ENCODE measurements at regions not wholly inside any gene's neighbourhood (a gene's known extent, or its start where the extent isn't known, plus 50 kb on each side); places are given as distances from the start of the nearest gene placed in this dataset.

DNA sequence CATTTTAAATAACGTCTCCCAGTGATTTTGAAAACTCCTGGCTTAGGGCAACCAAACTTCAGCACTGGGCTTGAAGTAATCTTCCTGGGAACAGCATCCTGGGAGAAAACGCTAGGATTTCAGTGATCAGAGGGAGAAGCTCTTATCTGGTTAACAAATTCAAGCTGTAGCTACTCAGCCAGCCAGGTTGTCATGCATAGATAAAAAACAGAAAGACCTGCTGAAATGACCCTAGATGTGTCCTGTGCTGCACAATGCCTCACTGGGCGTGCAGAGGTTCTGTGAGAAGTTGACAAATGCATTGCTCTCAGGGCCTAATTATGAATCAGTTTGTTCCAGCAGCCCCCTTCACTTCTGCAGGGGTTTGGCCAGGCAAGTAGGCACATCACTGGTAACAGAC is 68.9 kb upstream of the CHCHD3 start:
- Histone ChIP-seq H3K4me1 (ENCODE audit: insufficient read depth, low read length, poor library complexity, severe bottlenecking) (no peaks in the 10 kb centered on the region), H3K9ac (ENCODE audit: low read depth, low read length, poor library complexity, severe bottlenecking) (no peak overlapping the region), H2AFZ (ENCODE audit: low read length) (no peak overlapping the region), H3K27me3 (ENCODE audit: insufficient read depth, low read length, poor library complexity, severe bottlenecking) (peaks cover 5% of the 10 kb centered on the region), H3K36me3 (ENCODE audit: insufficient read depth, low read length) (no peaks in the 10 kb centered on the region), H3K79me2 (ENCODE audit: insufficient read depth, low read length) (no peaks in the 10 kb centered on the region), H3K4me2 (ENCODE audit: low read depth, low read length, poor library complexity, severe bottlenecking) (no peak overlapping the region), H3K9me2 (replicated peaks; ENCODE audit: low read depth, low read length) (no peaks in the 10 kb centered on the region), H3F3A (ENCODE audit: low read depth) (no peaks in the 10 kb centered on the region), H4K20me1 (ENCODE audit: insufficient read depth, low read length, poor library complexity, severe bottlenecking) (no peaks in the 10 kb centered on the region), H3K4me3 (ENCODE audit: low read length, poor library complexity, severe bottlenecking) (no peak overlapping the region), H3K9me3 (ENCODE audit: insufficient read depth, low read depth, low read length) (no peaks in the 10 kb centered on the region)
- TF ChIP-seq, protein P1, sequence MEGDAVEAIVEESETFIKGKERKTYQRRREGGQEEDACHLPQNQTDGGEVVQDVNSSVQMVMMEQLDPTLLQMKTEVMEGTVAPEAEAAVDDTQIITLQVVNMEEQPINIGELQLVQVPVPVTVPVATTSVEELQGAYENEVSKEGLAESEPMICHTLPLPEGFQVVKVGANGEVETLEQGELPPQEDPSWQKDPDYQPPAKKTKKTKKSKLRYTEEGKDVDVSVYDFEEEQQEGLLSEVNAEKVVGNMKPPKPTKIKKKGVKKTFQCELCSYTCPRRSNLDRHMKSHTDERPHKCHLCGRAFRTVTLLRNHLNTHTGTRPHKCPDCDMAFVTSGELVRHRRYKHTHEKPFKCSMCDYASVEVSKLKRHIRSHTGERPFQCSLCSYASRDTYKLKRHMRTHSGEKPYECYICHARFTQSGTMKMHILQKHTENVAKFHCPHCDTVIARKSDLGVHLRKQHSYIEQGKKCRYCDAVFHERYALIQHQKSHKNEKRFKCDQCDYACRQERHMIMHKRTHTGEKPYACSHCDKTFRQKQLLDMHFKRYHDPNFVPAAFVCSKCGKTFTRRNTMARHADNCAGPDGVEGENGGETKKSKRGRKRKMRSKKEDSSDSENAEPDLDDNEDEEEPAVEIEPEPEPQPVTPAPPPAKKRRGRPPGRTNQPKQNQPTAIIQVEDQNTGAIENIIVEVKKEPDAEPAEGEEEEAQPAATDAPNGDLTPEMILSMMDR (conservative IDR thresholded peaks at IDR 0.05; ENCODE audit: low read length) = no peak
- no peak for TF ChIP-seq EZH2phosphoT487 (IDR thresholded peaks at IDR 0.05; ENCODE audit: borderline replicate concordance)

DNA sequence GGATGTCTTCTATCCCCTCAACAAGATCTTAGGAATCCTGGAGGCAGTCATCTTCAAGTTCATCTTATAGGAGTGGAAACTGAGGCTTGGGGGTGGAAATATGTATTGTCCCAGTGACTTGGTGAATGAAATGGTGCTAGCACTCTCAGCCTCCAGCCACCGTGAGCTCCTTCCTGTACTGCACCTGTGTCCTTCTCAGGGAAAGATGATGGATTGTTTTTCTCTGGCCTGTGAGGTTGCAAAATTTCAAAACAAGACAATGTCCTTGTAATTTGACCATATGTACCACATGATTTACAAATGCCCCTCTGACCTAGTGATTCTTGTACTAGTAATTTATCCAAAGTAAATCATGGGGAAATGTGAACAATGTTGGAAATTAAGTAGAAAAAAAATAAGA is 71.0 kb upstream of the CHCHD3 start:
- TF ChIP-seq, protein P1 (conservative IDR thresholded peaks at IDR 0.05; ENCODE audit: low read length) = no peak
- TF ChIP-seq EZH2phosphoT487 (IDR thresholded peaks at IDR 0.05; ENCODE audit: borderline replicate concordance) = no peak
- Histone ChIP-seq H4K20me1 (ENCODE audit: insufficient read depth, low read length, poor library complexity, severe bottlenecking) (no peaks in the 10 kb centered on the region), H3K4me1 (ENCODE audit: insufficient read depth, low read length, poor library complexity, severe bottlenecking) (no peaks in the 10 kb centered on the region), H3K36me3 (ENCODE audit: insufficient read depth, low read length) (no peaks in the 10 kb centered on the region), H3K4me2 (ENCODE audit: low read depth, low read length, poor library complexity, severe bottlenecking) (no peak overlapping the region), H3K9me3 (ENCODE audit: insufficient read depth, low read depth, low read length) (no peaks in the 10 kb centered on the region), H3F3A (ENCODE audit: low read depth) (no peaks in the 10 kb centered on the region), H2AFZ (ENCODE audit: low read length) (no peak overlapping the region), H3K4me3 (ENCODE audit: low read length, poor library complexity, severe bottlenecking) (no peak overlapping the region), H3K9ac (ENCODE audit: low read depth, low read length, poor library complexity, severe bottlenecking) (no peak overlapping the region), H3K79me2 (ENCODE audit: insufficient read depth, low read length) (no peaks in the 10 kb centered on the region), H3K27me3 (ENCODE audit: insufficient read depth, low read length, poor library complexity, severe bottlenecking) (no peaks in the 10 kb centered on the region), H3K9me2 (replicated peaks; ENCODE audit: low read depth, low read length) (no peaks in the 10 kb centered on the region)

DNA sequence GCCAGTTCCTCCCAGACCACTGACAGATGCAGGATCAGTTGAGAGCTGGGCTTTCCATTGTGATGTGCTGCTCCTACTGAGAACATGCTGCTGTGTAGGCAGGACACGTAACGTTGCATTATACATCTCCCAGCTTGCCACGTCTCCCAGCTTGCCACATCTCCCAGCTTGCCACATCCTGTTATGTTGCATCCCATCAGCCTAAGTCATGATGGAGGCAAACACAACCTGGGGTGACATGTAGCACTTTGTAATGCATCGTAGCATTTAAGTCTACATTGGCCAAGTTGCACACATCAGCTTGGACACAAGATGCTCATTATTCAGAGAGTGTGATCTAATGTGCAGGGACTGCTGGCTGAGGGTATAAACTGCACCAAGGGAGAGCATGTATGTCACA is 73.3 kb upstream of the CHCHD3 start:
- Histone ChIP-seq H2AFZ (ENCODE audit: low read length) (no peak overlapping the region), H3K36me3 (ENCODE audit: insufficient read depth, low read length) (no peaks in the 10 kb centered on the region), H3K27me3 (ENCODE audit: insufficient read depth, low read length, poor library complexity, severe bottlenecking) (no peaks in the 10 kb centered on the region), H3F3A (ENCODE audit: low read depth) (no peaks in the 10 kb centered on the region), H3K9ac (ENCODE audit: low read depth, low read length, poor library complexity, severe bottlenecking) (no peak overlapping the region), H3K4me2 (ENCODE audit: low read depth, low read length, poor library complexity, severe bottlenecking) (no peak overlapping the region), H3K9me3 (ENCODE audit: insufficient read depth, low read depth, low read length) (no peaks in the 10 kb centered on the region), H3K4me3 (ENCODE audit: low read length, poor library complexity, severe bottlenecking) (no peak overlapping the region), H4K20me1 (ENCODE audit: insufficient read depth, low read length, poor library complexity, severe bottlenecking) (no peaks in the 10 kb centered on the region), H3K4me1 (ENCODE audit: insufficient read depth, low read length, poor library complexity, severe bottlenecking) (no peaks in the 10 kb centered on the region), H3K79me2 (ENCODE audit: insufficient read depth, low read length) (no peaks in the 10 kb centered on the region), H3K9me2 (replicated peaks; ENCODE audit: low read depth, low read length) (no peaks in the 10 kb centered on the region)
- TF ChIP-seq, protein P1 (conservative IDR thresholded peaks at IDR 0.05; ENCODE audit: low read length) = no peak
- no peak for TF ChIP-seq EZH2phosphoT487 (IDR thresholded peaks at IDR 0.05; ENCODE audit: borderline replicate concordance)

Measured in Loucy (cell line).